CD14-positive monocyte (primary cell): ENCODE measurements at regions not wholly inside any gene's neighbourhood (a gene's known extent, or its start where the extent isn't known, plus 50 kb on each side); places are given as distances from the start of the nearest gene placed in this dataset.

ENCODE experiments used
- DNase-seq, 3 donors: peaks; one replicate each; pipeline ENCODE4 v3.0.0-alpha.2; 2011 to 2022
- H2AFZ ChIP-seq: 2 replicates; pipeline ENCODE4 v1.6.0; 2012; ENCODE audit warnings: mild to moderate bottlenecking, low read depth, low read length, inconsistent platforms; ENCODE audit not compliant: insufficient read depth, poor library complexity, severe bottlenecking
- H3K27ac ChIP-seq, 2 donors: 1 replicate in 1 of 2; 2 replicates in 1 of 2; pipeline ENCODE4 v1.5.1; 2012 to 2013; ENCODE audit warnings: low read length in 2 of 2, control low read depth in 1 of 2, inconsistent platforms in 1 of 2, low read depth in 1 of 2, mild to moderate bottlenecking in 1 of 2
- H3K27me3 ChIP-seq, 2 donors: one replicate each; pipeline versions ENCODE4 v1.6.0 to v1.6.1; 2011 to 2013; ENCODE audit warnings: low read length in 2 of 2; ENCODE audit not compliant: control insufficient read depth in 2 of 2, insufficient read depth in 2 of 2
- H3K36me3 ChIP-seq, 2 donors: replicated peaks in 1 of 2; 1 replicate in 1 of 2; 2 replicates in 1 of 2; pipeline versions ENCODE4 v1.5.1 to v1.6.1; 2012 to 2013; ENCODE audit warnings: low read length in 2 of 2, control low read depth in 1 of 2, inconsistent platforms in 1 of 2, mild to moderate bottlenecking in 1 of 2; ENCODE audit not compliant: insufficient read depth in 2 of 2, control insufficient read depth in 1 of 2
- H3K4me1 ChIP-seq, 2 donors: 1 replicate in 1 of 2; 2 replicates in 1 of 2; pipeline versions ENCODE4 v1.5.1 to v1.6.1; 2012 to 2013; ENCODE audit warnings: low read length in 2 of 2, control low read depth in 1 of 2, inconsistent platforms in 1 of 2, mild to moderate bottlenecking in 1 of 2, moderate library complexity in 1 of 2; ENCODE audit not compliant: insufficient read depth in 2 of 2, control insufficient read depth in 1 of 2
- H3K4me2 ChIP-seq: replicated peaks from 2 replicates; pipeline ENCODE3; 2012; ENCODE audit warnings: low read length, moderate library complexity, mild to moderate bottlenecking; ENCODE audit not compliant: poor library complexity, severe bottlenecking; ENCODE audit errors: extremely low read depth
- H3K4me3 ChIP-seq, 3 experiments: fragments of 200-600 bp in 1 of 3; sonication (generic) in 1 of 3; replicated peaks in 1 of 3; 1 replicate in 2 of 3; 2 replicates in 1 of 3; pipeline ENCODE4 v1.5.1; 2011 to 2013; ENCODE audit warnings: low read length in 3 of 3, mild to moderate bottlenecking in 3 of 3, control low read depth in 2 of 3, low read depth in 2 of 3, inconsistent platforms in 1 of 3, moderate library complexity in 1 of 3
- H3K79me2 ChIP-seq: 2 replicates; pipeline ENCODE4 v1.6.0; 2012; ENCODE audit warnings: mild to moderate bottlenecking, control low read depth, inconsistent platforms, low read length, moderate library complexity; ENCODE audit not compliant: insufficient read depth
- H3K9ac ChIP-seq: 2 replicates; pipeline ENCODE4 v1.6.0; 2017; ENCODE audit warnings: low read length, mild to moderate bottlenecking; ENCODE audit not compliant: insufficient read depth, poor library complexity, severe bottlenecking
- H3K9me3 ChIP-seq, 2 donors: replicated peaks in 1 of 2; 1 replicate in 1 of 2; 2 replicates in 1 of 2; pipeline versions ENCODE4 v1.5.1 to v1.6.1; 2012 to 2013; ENCODE audit warnings: low read length in 2 of 2, control low read depth in 1 of 2; ENCODE audit not compliant: control insufficient read depth in 1 of 2, insufficient read depth in 1 of 2
- H4K20me1 ChIP-seq: 2 replicates; pipeline ENCODE4 v1.6.0; 2012; ENCODE audit warnings: mild to moderate bottlenecking, low read length, control low read depth, moderate library complexity; ENCODE audit not compliant: insufficient read depth
- H3K27ac Mint-ChIP-seq, 7 donors: one replicate each; pipeline ENCODE4 v1.8.0; 2020; ENCODE audit warnings: mild to moderate bottlenecking in 7 of 7, mixed read lengths in 7 of 7, moderate library complexity in 6 of 7, inconsistent platforms in 2 of 7
- H3K27me3 Mint-ChIP-seq, 3 donors: one replicate each; pipeline ENCODE4 v1.8.0; 2021 to 2022; ENCODE audit warnings: low read depth in 3 of 3, mild to moderate bottlenecking in 3 of 3, mixed read lengths in 3 of 3, moderate library complexity in 3 of 3, inconsistent platforms in 1 of 3
- H3K36me3 Mint-ChIP-seq, 2 donors: one replicate each; pipeline ENCODE4 v1.8.0; 2020; ENCODE audit warnings: mixed read lengths in 2 of 2, inconsistent platforms in 1 of 2, mild to moderate bottlenecking in 1 of 2
- H3K4me1 Mint-ChIP-seq: one replicate; pipeline ENCODE4 v1.8.0; 2020; ENCODE audit warnings: mild to moderate bottlenecking, mixed read lengths
- H3K4me3 Mint-ChIP-seq, 2 donors: one replicate each; pipeline ENCODE4 v1.8.0; 2020; ENCODE audit warnings: mild to moderate bottlenecking in 2 of 2, mixed read lengths in 2 of 2, moderate library complexity in 1 of 2
- H3K9me3 Mint-ChIP-seq, 7 donors: one replicate each; pipeline ENCODE4 v1.8.0; 2020 to 2022; ENCODE audit warnings: mixed read lengths in 7 of 7, mild to moderate bottlenecking in 6 of 7, moderate library complexity in 6 of 7, inconsistent platforms in 2 of 7
- CTCF ChIP-seq: fragments of 200-600 bp; IDR thresholded peaks from one replicate; pipeline ENCODE4 v1.8.0; 2022; ENCODE audit warnings: antibody characterized with exemption, mild to moderate bottlenecking
- WGBS: methylation state at CpG from one replicate; pipeline ENCODE4 v1.1.5; 2013; ENCODE audit warnings: missing lambda C conversion rate; ENCODE audit not compliant: insufficient coverage; 5-methylcytosine and 5-hydroxymethylcytosine counted together
- intact Hi-C, 2 donors: fragments of 100-400 bp; cut with micrococcal nuclease; formaldehyde crosslinking; loops; one replicate each; pipeline versions ENCODE4 v1.15.0 to v1.15.1; 2023

- Histone ChIP-seq H3K27me3 (no peaks in the 10 kb centered on the region), H3K79me2 (no peaks in the 10 kb centered on the region), H3K9me3 (peaks cover 0 to 4% of the 10 kb centered on the region in 2 donors), H3K27ac (no peak overlapping the region), H3K9ac (no peak overlapping the region), H3K4me3 (no peak overlapping the region), H4K20me1 (no peaks in the 10 kb centered on the region), H3K4me2 (no peak overlapping the region), H3K36me3 (no peaks in the 10 kb centered on the region), H3K4me1 (no peaks in the 10 kb centered on the region), H2AFZ (no peak overlapping the region)
- Mint-ChIP-seq H3K27me3 (peaks cover 0 to 6% (median 2%) of the 10 kb centered on the region in 3 donors), H3K4me3 (no peak overlapping the region), H3K4me1 (peaks cover 2% of the 10 kb centered on the region), H3K9me3 (peaks cover 0 to 15% (median 5%) of the 10 kb centered on the region in 7 donors), H3K27ac (no peak overlapping the region), H3K36me3 (no peaks in the 10 kb centered on the region)
- intact Hi-C loops = no loop called here
- WGBS = 100% methylated on average over 2 of the region's 28 CpGs
- DNase-seq = no peak
- no peak for TF ChIP-seq CTCF
Measured at GRCh38 chrX:39070009-39070408, 268.8 kb downstream of the MID1IP1 start.

- H3K27ac ChIP-seq = no peak overlapping the region
- Mint-ChIP-seq H3K4me3 (no peak overlapping the region), H3K36me3 (no peaks in the 10 kb centered on the region), H3K9me3 (peaks cover 0 to 15% (median 5%) of the 10 kb centered on the region in 7 donors), H3K4me1 (peaks cover 2% of the 10 kb centered on the region), H3K27me3 (peaks cover 0 to 4% (median 2%) of the 10 kb centered on the region in 3 donors), H3K27ac (no peak overlapping the region)
- no peaks in the 10 kb centered on the region for H3K36me3 ChIP-seq
- H3K4me2 ChIP-seq = no peak overlapping the region
- no peak overlapping the region for H3K4me3 ChIP-seq
- intact Hi-C loops = no loop called here
- H4K20me1 ChIP-seq = no peaks in the 10 kb centered on the region
- DNase-seq = no peak
- peaks cover 3 to 4% of the 10 kb centered on the region in 2 donors for H3K9me3 ChIP-seq
- H3K4me1 ChIP-seq = no peaks in the 10 kb centered on the region
- H3K27me3 ChIP-seq = no peaks in the 10 kb centered on the region
- no peak overlapping the region for H2AFZ ChIP-seq
- WGBS = no CpG with 5 or more reads among the region's 2 CpGs
- no peak for TF ChIP-seq CTCF
- no peak overlapping the region for H3K9ac ChIP-seq
- no peaks in the 10 kb centered on the region for H3K79me2 ChIP-seq
Measured at GRCh38 chrX:39073131-39073530, 271.9 kb downstream of the MID1IP1 start.
